Endothelial cell of umbilical vein (primary cell): ENCODE measurements at regions not wholly inside any gene's neighbourhood (a gene's known extent, or its start where the extent isn't known, plus 50 kb on each side); places are given as distances from the start of the nearest gene placed in this dataset.

Experiments
- BruUV-seq: library from RNA; stranded (reverse); fragments of 400-500 nt; replicated peaks from 2 replicates; lab custom pipeline; 2021; lab: Mats Ljungman, UMichigan
- CTCF ChIA-PET: fragments of 300-600, 350-600 bp; sonication (Branson Sonifier 250); formaldehyde crosslinking; loops from one replicate; lab custom pipeline; 2021; ENCODE audit warnings: antibody characterized with exemption, inconsistent platforms; lab: Charles Lee
- POLR2A ChIA-PET: fragments of 300-600, 350-600 bp; sonication (Branson Sonifier 250); formaldehyde crosslinking; loops from one replicate; lab custom pipeline; 2021; ENCODE audit warnings: antibody characterized with exemption, inconsistent platforms; lab: Charles Lee
- DNase-seq: peaks from one replicate; pipeline ENCODE4 v3.0.0-alpha.2; 2011; ENCODE audit warnings: low read depth, low spot score
- FAIRE-seq: peaks from 2 replicates; lab custom pipeline; 2011; peaks lifted over from hg19 to GRCh38; lab: Jason Lieb, UNC
- H2AFZ ChIP-seq: 2 replicates; pipeline ENCODE4 v1.6.0; 2012; ENCODE audit warnings: low read depth, low read length, control low read depth, inconsistent platforms
- H3K27ac ChIP-seq: 2 replicates; pipeline ENCODE4 v1.5.1; 2011; ENCODE audit warnings: low read depth, mild to moderate bottlenecking, control low read depth, low read length, moderate library complexity; ENCODE audit not compliant: insufficient read depth
- H3K27me3 ChIP-seq, 2 experiments: 2 replicates each; pipeline versions ENCODE4 v1.6.0 to v1.6.1; 2011; ENCODE audit warnings: low read length in 2 of 2, mixed read lengths in 1 of 2; ENCODE audit not compliant: control insufficient read depth in 2 of 2, insufficient read depth in 2 of 2
- H3K36me3 ChIP-seq, 2 experiments: 2 replicates in 1 of 2; 3 replicates in 1 of 2; pipeline ENCODE4 v1.5.1; 2011; ENCODE audit warnings: low read length in 2 of 2, mild to moderate bottlenecking in 1 of 2, moderate library complexity in 1 of 2; ENCODE audit not compliant: control insufficient read depth in 2 of 2, insufficient read depth in 2 of 2; ENCODE audit errors: extremely low read depth in 1 of 2
- H3K4me1 ChIP-seq: 3 replicates; pipeline ENCODE4 v1.5.1; 2011; ENCODE audit warnings: mild to moderate bottlenecking, low read length; ENCODE audit not compliant: control insufficient read depth, insufficient read depth; ENCODE audit errors: extremely low read depth
- H3K4me2 ChIP-seq: 2 replicates; pipeline ENCODE4 v1.6.1; 2011; ENCODE audit warnings: low read length, control low read depth, mixed read lengths; ENCODE audit not compliant: insufficient read depth
- H3K4me3 ChIP-seq, 3 experiments: fragments of 200-600 bp in 1 of 3; sonication (generic), shearing (Covaris generic) in 1 of 3; replicated peaks in 1 of 3; 2 replicates each; pipeline ENCODE4 v1.5.1; 2011 to 2016; ENCODE audit warnings: control low read depth in 3 of 3, low read length in 3 of 3, mild to moderate bottlenecking in 2 of 3, inconsistent platforms in 1 of 3, low read depth in 1 of 3, moderate library complexity in 1 of 3; ENCODE audit not compliant: insufficient read depth in 1 of 3
- H3K79me2 ChIP-seq: 2 replicates; pipeline ENCODE4 v1.6.0; 2012; ENCODE audit warnings: low read length, inconsistent platforms; ENCODE audit not compliant: control insufficient read depth, insufficient read depth
- H3K9ac ChIP-seq: replicated peaks from 2 replicates; pipeline ENCODE3; 2011; ENCODE audit warnings: low read length, control low read depth; ENCODE audit not compliant: insufficient read depth; ENCODE audit errors: extremely low read depth
- H3K9me1 ChIP-seq: replicated peaks from 3 replicates; pipeline ENCODE4 v1.6.0; 2011; ENCODE audit warnings: mild to moderate bottlenecking, low read length; ENCODE audit not compliant: control insufficient read depth, insufficient read depth; ENCODE audit errors: extremely low read depth
- H3K9me3 ChIP-seq: replicated peaks from 2 replicates; pipeline ENCODE4 v1.5.1; 2012; ENCODE audit warnings: low read length, inconsistent platforms; ENCODE audit not compliant: control insufficient read depth, insufficient read depth
- H4K20me1 ChIP-seq: replicated peaks from 2 replicates; pipeline ENCODE3; 2011; ENCODE audit warnings: mild to moderate bottlenecking, low read length; ENCODE audit not compliant: control insufficient read depth, insufficient read depth; ENCODE audit errors: extremely low read depth
- CTCF ChIP-seq, 2 donors: IDR thresholded peaks; 1 replicate in 1 of 2; 2 replicates in 1 of 2; pipeline ENCODE4 v1.5.1; 2011; ENCODE audit warnings: low read length in 2 of 2, mild to moderate bottlenecking in 2 of 2, moderate library complexity in 2 of 2, control low read depth in 1 of 2, inconsistent platforms in 1 of 2, low read depth in 1 of 2; ENCODE audit not compliant: insufficient read depth in 1 of 2; ENCODE audit errors: extremely low read depth in 1 of 2
- EZH2 ChIP-seq: IDR thresholded peaks from 2 replicates; pipeline ENCODE4 v1.6.1; 2012; ENCODE audit warnings: borderline replicate concordance, low read depth, mild to moderate bottlenecking, moderate library complexity, low read length, inconsistent platforms; ENCODE audit not compliant: severe bottlenecking
- FOS ChIP-seq: IDR thresholded peaks from 2 replicates; pipeline ENCODE4 v1.6.1; 2011; ENCODE audit warnings: mild to moderate bottlenecking, low read length, moderate library complexity, borderline replicate concordance; ENCODE audit not compliant: insufficient read depth
- GATA2 ChIP-seq: IDR thresholded peaks from 2 replicates; pipeline ENCODE4 v1.7.0; 2011; ENCODE audit warnings: low read depth, mild to moderate bottlenecking, moderate library complexity, mixed read lengths, low read length; ENCODE audit not compliant: insufficient read length, insufficient read depth
- JUN ChIP-seq: IDR thresholded peaks from 2 replicates; pipeline ENCODE4 v1.6.1; 2011; ENCODE audit warnings: borderline replicate concordance, low read depth; ENCODE audit not compliant: insufficient read length, insufficient read depth
- MYC ChIP-seq: IDR thresholded peaks from one replicate; pipeline ENCODE4 v1.6.1; 2011; ENCODE audit warnings: mild to moderate bottlenecking, low read depth, low read length
- POLR2A ChIP-seq: IDR thresholded peaks from 2 replicates; pipeline ENCODE4 v1.6.1; 2012; ENCODE audit warnings: low read depth, mild to moderate bottlenecking, control low read depth, low read length
- POLR2AphosphoS5 ChIP-seq: IDR thresholded peaks from 2 replicates; pipeline ENCODE4 v1.6.1; 2012; ENCODE audit warnings: low read depth, mild to moderate bottlenecking, control low read depth, low read length, moderate library complexity; ENCODE audit not compliant: insufficient read depth
- dilution Hi-C: fragments of 300-500 bp; cut with MboI; formaldehyde crosslinking; loops from one replicate; pipeline ENCODE4 v1.15.0; 2019; ENCODE audit warnings: low sequenced_read_pairs; ENCODE audit not compliant: extremely low pct_ligation_motif_present
- intact Hi-C: fragments of 100-400 bp; cut with micrococcal nuclease; formaldehyde crosslinking; loops from one replicate; pipeline ENCODE4 v1.10.0; 2022
- TF ChIP-seq, protein P1 (sequence below): IDR thresholded peaks from 2 replicates; pipeline ENCODE4 v1.6.1; 2011; ENCODE audit not compliant: insufficient read depth, insufficient read length

DNA sequence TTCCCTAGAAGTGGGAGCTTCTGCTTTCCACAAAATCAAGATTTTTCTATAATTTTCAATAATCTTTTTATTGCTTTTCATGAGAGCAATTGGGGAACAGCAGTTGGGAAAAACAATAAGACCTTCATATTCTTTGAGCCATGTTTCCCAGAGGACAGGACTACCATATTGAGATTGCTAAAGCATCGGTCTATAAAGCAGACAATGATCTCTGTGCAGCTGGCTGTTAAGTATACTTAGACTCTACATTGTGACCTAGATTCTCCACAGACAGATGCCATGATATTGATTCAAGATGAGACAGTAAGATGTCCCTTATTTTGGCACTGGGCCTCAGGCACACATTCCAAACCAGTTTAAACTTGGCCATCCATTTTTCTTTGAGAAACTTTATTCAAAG lies 1178.7 kb downstream of the SUCLG1 start:
- no peaks in the 10 kb centered on the region for H3K9me1 ChIP-seq
- ChIA-PET CTCF (no interaction called here), POLR2A (no interaction called here)
- H3K4me2 ChIP-seq: no peak overlapping the region
- no peak overlapping the region for H3K9ac ChIP-seq
- no peaks in the 10 kb centered on the region for H3K9me3 ChIP-seq
- dilution Hi-C loops (no loop called here), intact Hi-C loops (no loop called here)
- no peak overlapping the region for H3K27ac ChIP-seq
- no peak overlapping the region for H3K4me3 ChIP-seq
- no peaks in the 10 kb centered on the region for H3K36me3 ChIP-seq
- TF ChIP-seq MYC: no peak
- TF ChIP-seq POLR2AphosphoS5: no peak
- TF ChIP-seq GATA2: no peak
- no peak for TF ChIP-seq CTCF (IDR thresholded peaks at IDR 0.05; ENCODE audit: extremely low read depth in 1 of 2, insufficient read depth in 1 of 2, low read depth in 1 of 2, low read length in 2 of 2)
- TF ChIP-seq JUN: no peak
- no peak for TF ChIP-seq POLR2A
- TF ChIP-seq, protein P1, sequence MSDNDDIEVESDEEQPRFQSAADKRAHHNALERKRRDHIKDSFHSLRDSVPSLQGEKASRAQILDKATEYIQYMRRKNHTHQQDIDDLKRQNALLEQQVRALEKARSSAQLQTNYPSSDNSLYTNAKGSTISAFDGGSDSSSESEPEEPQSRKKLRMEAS: no peak
- no peak for TF ChIP-seq EZH2
- no peak for TF ChIP-seq FOS
- DNase-seq (no peak), FAIRE-seq (no peak)
- no peak overlapping the region for H2AFZ ChIP-seq
- BruUV-seq: no TSS peak
- no peaks in the 10 kb centered on the region for H3K4me1 ChIP-seq
- H4K20me1 ChIP-seq: no peaks in the 10 kb centered on the region
- H3K79me2 ChIP-seq: no peaks in the 10 kb centered on the region
- no peaks in the 10 kb centered on the region for H3K27me3 ChIP-seq
